ENCODE measurements at regions not wholly inside any gene's neighbourhood (a gene's known extent, or its start where the extent isn't known, plus 50 kb on each side); places are given as distances from the start of the nearest gene placed in this dataset.

DNA sequence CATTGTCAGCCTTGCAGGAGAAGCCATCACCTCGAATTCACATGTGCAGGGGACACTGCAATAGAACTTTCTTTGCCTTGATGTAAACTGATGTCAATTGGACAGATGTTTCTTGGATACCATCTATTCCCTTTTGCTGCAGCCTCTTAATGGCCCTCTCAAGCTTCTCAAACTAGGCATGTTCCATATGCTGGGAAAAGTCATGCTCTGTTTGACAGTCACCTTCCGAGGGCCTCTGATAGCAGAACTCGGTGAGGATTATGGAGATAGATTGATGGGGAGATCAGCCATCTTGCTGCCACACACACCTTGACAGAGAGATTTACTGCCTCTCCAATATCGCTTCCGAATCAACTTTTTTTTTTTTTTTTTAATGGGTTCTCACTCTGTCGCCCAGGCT is 145.8 kb upstream of the NUDT4 start:
- no peaks in the 10 kb centered on the region; the same call in 1 of the 2 replicates for H3K9me3 ChIP-seq
- ChIA-PET CTCF (no interaction called here), POLR2A (no interaction called here)
- no peaks in the 10 kb centered on the region for H3K27me3 ChIP-seq (replicated peaks; ENCODE audit: control insufficient read depth, insufficient read depth, low read length)
- no peaks in the 10 kb centered on the region for H3K36me3 ChIP-seq (ENCODE audit: control insufficient read depth, insufficient read depth, low read length)
- H3K4me1 ChIP-seq: no peaks in the 10 kb centered on the region
- TF ChIP-seq, protein P1, sequence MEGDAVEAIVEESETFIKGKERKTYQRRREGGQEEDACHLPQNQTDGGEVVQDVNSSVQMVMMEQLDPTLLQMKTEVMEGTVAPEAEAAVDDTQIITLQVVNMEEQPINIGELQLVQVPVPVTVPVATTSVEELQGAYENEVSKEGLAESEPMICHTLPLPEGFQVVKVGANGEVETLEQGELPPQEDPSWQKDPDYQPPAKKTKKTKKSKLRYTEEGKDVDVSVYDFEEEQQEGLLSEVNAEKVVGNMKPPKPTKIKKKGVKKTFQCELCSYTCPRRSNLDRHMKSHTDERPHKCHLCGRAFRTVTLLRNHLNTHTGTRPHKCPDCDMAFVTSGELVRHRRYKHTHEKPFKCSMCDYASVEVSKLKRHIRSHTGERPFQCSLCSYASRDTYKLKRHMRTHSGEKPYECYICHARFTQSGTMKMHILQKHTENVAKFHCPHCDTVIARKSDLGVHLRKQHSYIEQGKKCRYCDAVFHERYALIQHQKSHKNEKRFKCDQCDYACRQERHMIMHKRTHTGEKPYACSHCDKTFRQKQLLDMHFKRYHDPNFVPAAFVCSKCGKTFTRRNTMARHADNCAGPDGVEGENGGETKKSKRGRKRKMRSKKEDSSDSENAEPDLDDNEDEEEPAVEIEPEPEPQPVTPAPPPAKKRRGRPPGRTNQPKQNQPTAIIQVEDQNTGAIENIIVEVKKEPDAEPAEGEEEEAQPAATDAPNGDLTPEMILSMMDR (IDR thresholded peaks at IDR 0.05; ENCODE audit: insufficient read depth in 1 of 2, low read depth in 1 of 2, low read length in 1 of 2, severe bottlenecking in 1 of 2, unreplicated experiment in 1 of 2): no peak
- Mint-ChIP-seq H3K27me3 (ENCODE audit: insufficient read depth, unreplicated experiment) (no peaks in the 10 kb centered on the region), H3K4me3 (ENCODE audit: unreplicated experiment) (no peak overlapping the region), H3K27ac (ENCODE audit: unreplicated experiment) (no peak overlapping the region), H3K9me3 (ENCODE audit: unreplicated experiment) (peaks cover 15% of the 10 kb centered on the region), H3K36me3 (ENCODE audit: insufficient read depth, unreplicated experiment) (no peaks in the 10 kb centered on the region), H3K4me1 (ENCODE audit: low read depth, unreplicated experiment) (peaks cover 15% of the 10 kb centered on the region)
- no TSS peak for BruUV-seq (replicated peaks)
- DNase-seq: no peak
- H3K4me3 ChIP-seq (ENCODE audit: low read depth, low read length): no peak overlapping the region
- intact Hi-C loops (cut with micrococcal nuclease; ENCODE audit: unreplicated experiment): no loop called here

DNA sequence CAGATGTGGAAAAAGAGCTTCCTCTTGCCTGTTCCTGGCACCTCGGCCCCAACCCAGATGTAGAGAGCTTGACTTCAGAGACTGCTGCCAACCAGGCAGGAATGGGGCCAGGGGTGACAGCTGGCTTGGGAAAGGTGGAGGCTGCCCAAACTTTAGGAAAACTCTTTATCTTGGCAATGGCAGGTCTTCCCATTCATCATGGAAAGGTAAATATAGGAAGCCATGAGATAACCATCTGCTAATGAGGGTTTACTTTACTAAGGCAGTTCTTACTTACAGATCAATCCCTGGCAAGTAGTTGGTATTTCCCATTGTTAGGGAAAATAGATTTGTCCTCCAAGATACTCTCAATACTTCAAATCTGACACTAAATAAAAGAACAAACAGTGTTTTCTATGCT is 143.1 kb upstream of the NUDT4 start:
- Mint-ChIP-seq H3K9me3 (ENCODE audit: unreplicated experiment) (peaks cover 4% of the 10 kb centered on the region), H3K27ac (ENCODE audit: unreplicated experiment) (no peak overlapping the region), H3K27me3 (ENCODE audit: insufficient read depth, unreplicated experiment) (no peaks in the 10 kb centered on the region), H3K4me3 (ENCODE audit: unreplicated experiment) (no peak overlapping the region), H3K4me1 (ENCODE audit: low read depth, unreplicated experiment) (peaks cover 15% of the 10 kb centered on the region), H3K36me3 (ENCODE audit: insufficient read depth, unreplicated experiment) (no peaks in the 10 kb centered on the region)
- no peak overlapping the region for H3K4me3 ChIP-seq (ENCODE audit: low read depth, low read length)
- POLR2A ChIA-PET: interaction anchor here (0.6 kb wide), 1 partner anchor 66 kb away, joined by 3 read pairs; no protein-coding TSS in a partner anchor
- DNase-seq: no peak
- CTCF ChIA-PET: no interaction called here
- intact Hi-C loops (cut with micrococcal nuclease; ENCODE audit: unreplicated experiment): no loop called here
- no peaks in the 10 kb centered on the region for H3K4me1 ChIP-seq
- TF ChIP-seq, protein P1 (IDR thresholded peaks at IDR 0.05; ENCODE audit: insufficient read depth in 1 of 2, low read depth in 1 of 2, low read length in 1 of 2, severe bottlenecking in 1 of 2, unreplicated experiment in 1 of 2): no peak
- BruUV-seq (replicated peaks): no TSS peak
- H3K36me3 ChIP-seq (ENCODE audit: control insufficient read depth, insufficient read depth, low read length): no peaks in the 10 kb centered on the region
- peaks cover 18% of the 10 kb centered on the region for H3K9me3 ChIP-seq
- H3K27me3 ChIP-seq (replicated peaks; ENCODE audit: control insufficient read depth, insufficient read depth, low read length): no peaks in the 10 kb centered on the region

DNA sequence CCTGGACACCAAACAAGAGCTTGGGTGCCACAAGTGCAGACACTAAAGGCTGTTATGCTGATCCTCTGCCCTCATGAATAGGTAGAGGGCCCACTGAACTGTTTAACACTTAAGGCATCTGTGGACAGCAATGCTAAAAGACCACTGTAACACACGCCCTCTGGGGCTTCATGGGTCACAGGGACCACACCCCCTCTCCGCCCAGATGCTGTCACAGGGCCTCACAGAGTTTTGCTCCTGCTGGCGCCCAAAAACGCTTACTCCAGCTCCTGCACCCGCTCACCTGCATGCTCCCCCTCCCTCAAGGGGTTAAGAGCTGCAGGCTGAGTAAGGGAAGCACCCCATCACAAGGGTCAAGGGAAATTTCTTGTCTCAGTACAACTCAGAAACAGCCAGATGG is 141.8 kb upstream of the NUDT4 start:
- H3K9me3 ChIP-seq: peaks cover 18% of the 10 kb centered on the region
- Mint-ChIP-seq H3K9me3 (ENCODE audit: unreplicated experiment) (peaks cover 10% of the 10 kb centered on the region), H3K4me1 (ENCODE audit: low read depth, unreplicated experiment) (peaks cover 15% of the 10 kb centered on the region), H3K4me3 (ENCODE audit: unreplicated experiment) (no peak overlapping the region), H3K36me3 (ENCODE audit: insufficient read depth, unreplicated experiment) (no peaks in the 10 kb centered on the region), H3K27ac (ENCODE audit: unreplicated experiment) (no peak overlapping the region), H3K27me3 (ENCODE audit: insufficient read depth, unreplicated experiment) (no peaks in the 10 kb centered on the region)
- H3K36me3 ChIP-seq (ENCODE audit: control insufficient read depth, insufficient read depth, low read length): no peaks in the 10 kb centered on the region
- BruUV-seq (replicated peaks): no TSS peak
- intact Hi-C loops (cut with micrococcal nuclease; ENCODE audit: unreplicated experiment): no loop called here
- TF ChIP-seq, protein P1 (IDR thresholded peaks at IDR 0.05; ENCODE audit: insufficient read depth in 1 of 2, low read depth in 1 of 2, low read length in 1 of 2, severe bottlenecking in 1 of 2, unreplicated experiment in 1 of 2): no peak
- DNase-seq: no peak
- no peaks in the 10 kb centered on the region for H3K27me3 ChIP-seq (replicated peaks; ENCODE audit: control insufficient read depth, insufficient read depth, low read length)
- ChIA-PET POLR2A (no interaction called here), CTCF (no interaction called here)
- no peak overlapping the region for H3K4me3 ChIP-seq (ENCODE audit: low read depth, low read length)
- H3K4me1 ChIP-seq: no peaks in the 10 kb centered on the region

Data from Caco-2 (cell line).